ENCODE measurements at regions not wholly inside any gene's neighbourhood (a gene's known extent, or its start where the extent isn't known, plus 50 kb on each side); places are given as distances from the start of the nearest gene placed in this dataset.

GRCh38 chr22:49026494-49027367, 800.9 kb downstream of the BRD1 start:
- DNase-seq (ENCODE audit: low read depth), result no peak

GRCh38 chr22:49025791-49026493, 801.7 kb downstream of the BRD1 start:
- no peak for DNase-seq (ENCODE audit: low read depth)

DNA sequence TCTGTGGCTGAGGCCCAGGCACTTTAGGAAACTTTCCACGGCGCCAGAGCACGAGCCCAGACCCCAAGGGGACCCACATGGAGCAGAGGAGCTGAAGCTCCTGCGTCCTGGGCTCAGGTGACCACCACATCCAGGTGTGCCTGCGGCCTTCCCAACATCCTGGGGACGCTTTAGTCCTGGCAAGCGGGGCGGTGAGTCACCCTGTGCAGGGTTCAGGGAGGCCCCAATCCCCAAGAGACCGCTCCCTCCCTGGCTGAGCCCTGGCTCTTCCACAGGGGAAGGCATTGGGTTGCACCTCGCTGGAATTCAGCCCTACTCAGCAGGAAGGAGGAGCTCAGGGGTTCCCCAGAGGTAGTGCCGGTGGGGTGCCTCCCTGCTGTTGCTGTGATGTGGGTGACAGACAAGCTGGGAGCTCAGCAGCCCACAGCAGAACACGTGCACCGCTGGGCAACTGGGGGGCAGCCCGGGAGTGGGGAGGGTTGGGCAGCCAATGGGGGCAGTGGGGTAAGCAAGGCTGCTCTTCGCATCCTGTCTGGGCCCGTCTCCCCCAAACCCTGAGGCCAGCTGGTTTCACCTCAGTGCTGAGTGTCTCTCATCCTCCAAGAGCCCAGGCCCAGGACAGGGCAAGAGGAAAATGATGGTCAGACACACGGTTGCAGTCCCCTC, 802.8 kb downstream of the BRD1 start:
- no peak for DNase-seq (ENCODE audit: low read depth)

DNA sequence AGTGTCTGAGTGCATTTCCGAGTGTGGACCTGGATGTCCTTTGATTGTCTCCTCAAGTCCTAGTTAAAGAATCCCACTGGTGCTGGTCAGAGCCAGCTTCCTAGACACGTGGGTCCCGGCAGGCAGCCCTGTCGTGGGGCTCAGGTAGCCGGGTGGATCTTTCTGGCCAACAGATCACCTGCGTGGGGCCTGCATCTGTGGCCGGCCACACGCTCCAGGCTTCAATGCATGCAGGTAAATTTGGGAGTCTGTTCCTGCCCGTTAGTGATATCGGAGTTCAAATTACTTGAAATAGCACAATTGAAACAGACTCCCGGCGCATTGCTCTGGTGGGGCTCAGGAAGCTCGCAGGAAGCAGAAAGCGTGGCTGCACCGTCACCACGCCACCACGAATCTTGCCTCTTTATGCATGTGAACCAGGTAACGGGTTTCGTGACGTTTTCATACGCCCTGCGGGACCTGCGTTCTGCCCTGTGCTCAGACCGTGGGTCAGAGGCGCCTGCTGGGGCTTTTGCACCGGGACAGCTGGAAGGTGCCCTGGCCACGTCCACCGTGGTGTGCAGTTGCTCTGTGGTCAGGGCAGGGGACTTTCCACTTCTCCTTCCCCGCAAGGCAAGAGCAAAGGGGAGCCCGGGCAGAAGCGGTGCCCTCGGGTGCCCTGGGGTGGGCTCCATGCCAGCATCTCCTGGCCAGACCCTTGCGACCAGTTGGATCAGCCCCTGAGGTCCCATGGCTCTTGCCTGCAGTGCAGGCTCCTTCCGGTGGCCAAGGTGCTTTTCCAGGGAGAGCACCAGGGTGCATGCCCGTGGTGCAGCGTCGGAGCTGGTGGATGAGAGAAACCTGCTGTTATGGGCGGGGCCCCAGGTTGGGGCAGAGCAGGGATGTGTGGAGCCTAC, 803.5 kb downstream of the BRD1 start:
- no peak for DNase-seq (ENCODE audit: low read depth)

DNA sequence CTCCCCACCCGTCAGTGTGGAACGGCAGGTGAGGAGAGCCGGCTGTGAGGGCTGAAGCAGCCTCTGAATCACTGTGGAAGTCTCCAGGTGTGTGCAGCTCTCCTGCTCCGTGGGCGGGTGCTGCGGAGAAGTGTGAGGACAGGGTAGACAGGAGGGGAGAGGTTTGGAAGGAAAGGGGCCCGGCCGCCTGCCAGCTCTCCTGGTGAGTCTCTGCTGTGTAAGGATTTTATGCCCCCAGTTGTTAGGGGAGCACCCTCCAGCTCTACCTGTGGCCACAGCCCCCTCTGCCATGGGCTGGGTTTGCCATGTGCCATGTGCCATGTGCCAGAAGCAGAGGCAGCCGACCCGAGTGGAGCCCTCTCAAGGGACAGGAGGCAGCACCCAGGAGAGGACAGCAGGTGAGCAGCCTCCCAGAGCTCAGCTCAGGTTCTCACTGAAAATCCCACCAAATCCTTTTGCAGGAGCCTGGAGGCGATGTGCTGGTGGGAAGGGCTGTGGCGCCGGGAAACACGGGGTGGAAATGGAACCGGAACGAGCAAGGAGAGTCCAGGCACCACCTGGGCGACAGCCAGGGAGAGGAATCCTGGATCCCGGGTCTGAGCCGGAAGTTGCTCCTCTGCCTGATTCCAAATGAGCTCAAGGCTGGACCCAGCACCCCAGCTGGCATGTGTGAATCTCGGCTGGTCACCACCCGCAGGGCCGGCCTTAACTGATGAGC, 804.4 kb downstream of the BRD1 start:
- DNase-seq (ENCODE audit: low read depth), result no peak

- DNase-seq (ENCODE audit: low read depth), result no peak
Observed at GRCh38 chr22:49022816-49023160, 804.9 kb downstream of the BRD1 start.

DNA sequence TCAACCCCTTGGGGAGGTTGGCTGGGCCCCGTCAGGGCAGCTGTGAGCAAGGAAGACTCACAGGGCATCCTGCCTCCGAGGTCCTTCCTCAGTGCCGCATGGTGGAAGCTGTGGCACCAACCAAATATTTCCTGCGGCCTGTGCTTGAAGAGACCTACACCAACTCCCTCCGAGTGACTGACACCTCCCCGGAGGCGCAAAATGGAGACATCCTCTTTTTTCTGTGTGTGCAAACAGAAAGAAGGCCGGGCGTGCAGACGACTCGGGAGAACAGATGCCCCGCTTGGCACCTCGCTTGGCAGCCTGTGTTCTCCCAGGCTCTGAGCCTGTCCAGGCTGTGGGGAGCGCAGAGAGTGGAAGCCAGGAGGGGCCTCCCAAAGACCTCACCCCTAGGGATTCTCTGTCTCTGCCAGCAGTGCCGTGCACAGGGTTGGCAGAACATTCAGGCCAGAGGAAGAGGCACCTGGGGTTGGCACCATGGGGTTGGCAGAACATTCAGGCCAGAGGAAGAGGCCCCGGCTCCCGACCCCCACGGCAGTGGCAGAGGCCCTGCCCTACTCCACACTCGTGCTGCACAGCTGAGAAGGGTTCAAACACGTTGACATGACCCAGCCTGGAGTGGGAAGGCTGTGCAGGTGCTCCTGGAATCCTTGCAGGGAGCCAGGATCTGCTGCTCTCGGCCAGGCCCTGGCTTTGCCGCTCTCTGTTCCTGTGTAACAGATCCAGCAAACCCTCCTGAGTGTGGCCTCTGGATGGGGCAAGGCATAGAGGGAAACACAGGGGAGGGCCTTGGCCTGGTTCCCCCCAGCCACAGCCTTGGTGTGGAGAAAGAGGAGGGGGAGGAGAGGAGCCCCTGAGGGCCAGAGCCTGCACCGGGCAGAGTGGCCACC, 805.5 kb downstream of the BRD1 start:
- no peak for DNase-seq (ENCODE audit: low read depth)

GRCh38 chr22:49021131-49021925, 806.3 kb downstream of the BRD1 start:
- no peak for DNase-seq (ENCODE audit: low read depth)

DNA sequence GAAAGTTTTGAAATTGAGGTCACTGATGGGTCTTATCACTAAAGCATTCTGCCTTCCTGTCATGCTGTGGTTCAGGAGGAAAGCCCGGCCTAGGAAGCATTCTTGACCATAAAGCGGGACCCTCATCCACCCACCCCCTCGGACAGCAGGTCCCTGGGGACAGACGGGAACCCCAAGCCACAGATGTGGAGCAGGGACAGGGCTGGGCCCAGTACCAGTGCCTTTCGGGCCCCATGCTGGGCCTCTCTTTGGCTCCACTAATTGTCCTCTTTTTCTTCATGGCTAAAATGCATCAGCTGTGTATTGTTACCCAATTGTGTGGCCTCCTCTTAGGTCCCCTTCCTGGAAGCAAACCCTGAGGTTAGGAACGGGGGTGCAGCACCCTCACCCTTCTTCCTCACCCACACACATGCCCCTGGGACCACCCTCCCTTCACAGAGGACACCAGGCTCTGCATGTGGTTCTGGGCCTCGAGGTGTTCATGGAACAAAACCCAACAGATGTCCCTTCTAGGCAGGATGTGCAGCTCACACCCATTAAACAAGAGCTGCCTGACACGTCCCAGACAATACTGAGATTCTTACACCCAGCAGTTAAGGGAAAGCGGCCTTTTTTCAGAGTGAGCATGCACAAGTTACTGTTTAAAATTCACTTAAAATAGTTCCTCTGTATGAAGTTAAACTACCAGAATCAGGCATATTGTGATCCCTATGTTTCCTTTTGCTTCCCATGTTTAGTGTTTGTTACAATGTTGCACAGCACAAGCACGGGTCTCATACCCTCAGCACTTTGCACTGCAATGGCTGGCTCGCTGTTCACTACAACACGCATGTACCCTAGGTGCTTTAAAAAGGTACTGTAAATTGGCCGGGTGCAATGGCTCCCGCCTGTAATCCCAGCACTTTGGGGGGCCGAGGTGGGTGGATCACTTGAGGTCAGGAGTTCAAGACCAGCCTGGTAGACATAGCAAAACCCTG, 807.6 kb downstream of the BRD1 start:
- no peak for DNase-seq (ENCODE audit: low read depth)

DNA sequence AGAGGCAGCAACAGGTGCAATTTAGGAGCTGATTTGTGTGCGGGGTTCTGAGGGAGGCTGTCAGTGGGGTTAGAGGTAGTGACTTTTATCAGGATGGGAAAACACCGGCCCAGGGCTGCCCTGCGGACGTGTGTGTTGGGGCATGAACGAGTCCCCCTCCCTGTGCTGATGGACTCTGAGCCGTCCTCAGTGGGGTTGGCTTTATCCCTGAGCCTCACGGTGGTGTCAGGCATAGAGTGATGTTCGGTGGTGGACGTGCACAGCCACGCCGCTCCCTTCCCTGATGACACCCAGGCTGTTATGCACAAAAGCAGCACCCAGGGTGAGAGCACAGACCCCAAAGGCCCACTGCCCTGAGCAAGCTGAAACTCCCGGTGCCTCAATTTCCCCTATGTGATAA, 809.1 kb downstream of the BRD1 start:
- DNase-seq (ENCODE audit: low read depth), result no peak

- DNase-seq (ENCODE audit: low read depth), result no peak
Observed at GRCh38 chr22:49017482-49018329, 810.0 kb downstream of the BRD1 start.

DNA sequence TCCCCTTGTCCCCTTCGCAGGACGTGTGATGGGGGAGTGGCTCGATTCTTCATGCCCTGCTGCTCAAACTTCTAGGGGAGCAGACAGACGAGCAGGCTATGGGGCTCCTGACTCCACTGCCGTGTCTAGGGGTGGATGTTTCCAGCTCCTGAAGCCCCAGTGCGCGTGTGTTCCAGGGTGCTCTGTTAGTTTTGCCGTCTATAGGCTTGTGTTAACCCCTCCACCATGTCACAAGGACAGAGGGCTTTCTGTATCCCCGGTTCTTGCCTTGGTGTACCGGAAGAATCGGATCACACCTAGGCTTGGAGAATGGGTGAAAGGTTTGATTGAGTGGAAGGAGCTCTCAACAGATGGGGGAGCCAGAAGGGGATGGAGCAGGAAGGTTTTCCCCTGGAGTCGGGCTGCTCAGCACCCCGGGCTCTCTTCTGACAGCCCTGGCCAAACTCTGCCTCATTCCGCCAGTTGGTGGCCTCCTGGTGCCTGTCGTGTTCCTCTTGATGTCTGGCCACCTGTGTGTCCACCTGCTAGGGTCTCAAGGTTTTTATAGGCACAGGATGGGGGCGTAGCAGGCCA, 810.7 kb downstream of the BRD1 start:
- no peak for DNase-seq (ENCODE audit: low read depth)

- no peak for DNase-seq (ENCODE audit: low read depth)
Observed at GRCh38 chr22:49015993-49016908, 811.4 kb downstream of the BRD1 start.

DNA sequence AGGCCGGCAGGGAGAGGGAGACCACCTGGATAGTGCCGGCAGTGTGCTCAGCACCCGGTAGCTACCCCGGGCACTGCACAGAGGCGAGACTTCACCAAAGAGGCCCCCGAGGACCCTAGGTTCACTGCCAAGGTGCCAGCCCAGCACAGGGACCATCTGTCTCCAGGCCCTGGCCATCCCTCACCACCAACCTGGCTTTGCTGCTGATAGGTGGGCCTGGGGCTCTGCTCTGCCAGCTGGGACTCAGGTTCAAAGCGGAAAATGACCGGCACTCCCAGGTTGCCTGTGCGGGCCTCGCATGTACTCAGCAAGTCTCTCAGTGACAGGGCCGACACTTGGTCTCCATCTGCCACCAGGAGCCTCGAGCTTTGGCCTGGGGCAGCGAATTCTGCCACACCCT, 812.2 kb downstream of the BRD1 start:
- no peak for DNase-seq (ENCODE audit: low read depth)

GRCh38 chr22:49014227-49015201, 813.2 kb downstream of the BRD1 start:
- DNase-seq (ENCODE audit: low read depth), result no peak

Data from HS-5 (cell line).